Endothelial cell of umbilical vein (primary cell): ENCODE measurements at regions not wholly inside any gene's neighbourhood (a gene's known extent, or its start where the extent isn't known, plus 50 kb on each side); places are given as distances from the start of the nearest gene placed in this dataset.

Experiments
- BruUV-seq: library from RNA; stranded (reverse); fragments of 400-500 nt; replicated peaks from 2 replicates; lab custom pipeline; 2021; lab: Mats Ljungman, UMichigan
- CTCF ChIA-PET: fragments of 300-600, 350-600 bp; sonication (Branson Sonifier 250); formaldehyde crosslinking; loops from one replicate; lab custom pipeline; 2021; ENCODE audit warnings: antibody characterized with exemption, inconsistent platforms; lab: Charles Lee
- POLR2A ChIA-PET: fragments of 300-600, 350-600 bp; sonication (Branson Sonifier 250); formaldehyde crosslinking; loops from one replicate; lab custom pipeline; 2021; ENCODE audit warnings: antibody characterized with exemption, inconsistent platforms; lab: Charles Lee
- DNase-seq: peaks from one replicate; pipeline ENCODE4 v3.0.0-alpha.2; 2011; ENCODE audit warnings: low read depth, low spot score
- FAIRE-seq: peaks from 2 replicates; lab custom pipeline; 2011; peaks lifted over from hg19 to GRCh38; lab: Jason Lieb, UNC
- H2AFZ ChIP-seq: 2 replicates; pipeline ENCODE4 v1.6.0; 2012; ENCODE audit warnings: low read depth, low read length, control low read depth, inconsistent platforms
- H3K27ac ChIP-seq: 2 replicates; pipeline ENCODE4 v1.5.1; 2011; ENCODE audit warnings: low read depth, mild to moderate bottlenecking, control low read depth, low read length, moderate library complexity; ENCODE audit not compliant: insufficient read depth
- H3K27me3 ChIP-seq, 2 experiments: 2 replicates each; pipeline versions ENCODE4 v1.6.0 to v1.6.1; 2011; ENCODE audit warnings: low read length in 2 of 2, mixed read lengths in 1 of 2; ENCODE audit not compliant: control insufficient read depth in 2 of 2, insufficient read depth in 2 of 2
- H3K36me3 ChIP-seq, 2 experiments: 2 replicates in 1 of 2; 3 replicates in 1 of 2; pipeline ENCODE4 v1.5.1; 2011; ENCODE audit warnings: low read length in 2 of 2, mild to moderate bottlenecking in 1 of 2, moderate library complexity in 1 of 2; ENCODE audit not compliant: control insufficient read depth in 2 of 2, insufficient read depth in 2 of 2; ENCODE audit errors: extremely low read depth in 1 of 2
- H3K4me1 ChIP-seq: 3 replicates; pipeline ENCODE4 v1.5.1; 2011; ENCODE audit warnings: mild to moderate bottlenecking, low read length; ENCODE audit not compliant: control insufficient read depth, insufficient read depth; ENCODE audit errors: extremely low read depth
- H3K4me2 ChIP-seq: 2 replicates; pipeline ENCODE4 v1.6.1; 2011; ENCODE audit warnings: low read length, control low read depth, mixed read lengths; ENCODE audit not compliant: insufficient read depth
- H3K4me3 ChIP-seq, 3 experiments: fragments of 200-600 bp in 1 of 3; sonication (generic), shearing (Covaris generic) in 1 of 3; replicated peaks in 1 of 3; 2 replicates each; pipeline ENCODE4 v1.5.1; 2011 to 2016; ENCODE audit warnings: control low read depth in 3 of 3, low read length in 3 of 3, mild to moderate bottlenecking in 2 of 3, inconsistent platforms in 1 of 3, low read depth in 1 of 3, moderate library complexity in 1 of 3; ENCODE audit not compliant: insufficient read depth in 1 of 3
- H3K79me2 ChIP-seq: 2 replicates; pipeline ENCODE4 v1.6.0; 2012; ENCODE audit warnings: low read length, inconsistent platforms; ENCODE audit not compliant: control insufficient read depth, insufficient read depth
- H3K9ac ChIP-seq: replicated peaks from 2 replicates; pipeline ENCODE3; 2011; ENCODE audit warnings: low read length, control low read depth; ENCODE audit not compliant: insufficient read depth; ENCODE audit errors: extremely low read depth
- H3K9me1 ChIP-seq: replicated peaks from 3 replicates; pipeline ENCODE4 v1.6.0; 2011; ENCODE audit warnings: mild to moderate bottlenecking, low read length; ENCODE audit not compliant: control insufficient read depth, insufficient read depth; ENCODE audit errors: extremely low read depth
- H3K9me3 ChIP-seq: replicated peaks from 2 replicates; pipeline ENCODE4 v1.5.1; 2012; ENCODE audit warnings: low read length, inconsistent platforms; ENCODE audit not compliant: control insufficient read depth, insufficient read depth
- H4K20me1 ChIP-seq: replicated peaks from 2 replicates; pipeline ENCODE3; 2011; ENCODE audit warnings: mild to moderate bottlenecking, low read length; ENCODE audit not compliant: control insufficient read depth, insufficient read depth; ENCODE audit errors: extremely low read depth
- CTCF ChIP-seq, 2 donors: IDR thresholded peaks; 1 replicate in 1 of 2; 2 replicates in 1 of 2; pipeline ENCODE4 v1.5.1; 2011; ENCODE audit warnings: low read length in 2 of 2, mild to moderate bottlenecking in 2 of 2, moderate library complexity in 2 of 2, control low read depth in 1 of 2, inconsistent platforms in 1 of 2, low read depth in 1 of 2; ENCODE audit not compliant: insufficient read depth in 1 of 2; ENCODE audit errors: extremely low read depth in 1 of 2
- EZH2 ChIP-seq: IDR thresholded peaks from 2 replicates; pipeline ENCODE4 v1.6.1; 2012; ENCODE audit warnings: borderline replicate concordance, low read depth, mild to moderate bottlenecking, moderate library complexity, low read length, inconsistent platforms; ENCODE audit not compliant: severe bottlenecking
- FOS ChIP-seq: IDR thresholded peaks from 2 replicates; pipeline ENCODE4 v1.6.1; 2011; ENCODE audit warnings: mild to moderate bottlenecking, low read length, moderate library complexity, borderline replicate concordance; ENCODE audit not compliant: insufficient read depth
- GATA2 ChIP-seq: IDR thresholded peaks from 2 replicates; pipeline ENCODE4 v1.7.0; 2011; ENCODE audit warnings: low read depth, mild to moderate bottlenecking, moderate library complexity, mixed read lengths, low read length; ENCODE audit not compliant: insufficient read length, insufficient read depth
- JUN ChIP-seq: IDR thresholded peaks from 2 replicates; pipeline ENCODE4 v1.6.1; 2011; ENCODE audit warnings: borderline replicate concordance, low read depth; ENCODE audit not compliant: insufficient read length, insufficient read depth
- MAX ChIP-seq: IDR thresholded peaks from 2 replicates; pipeline ENCODE4 v1.6.1; 2011; ENCODE audit not compliant: insufficient read depth, insufficient read length
- MYC ChIP-seq: IDR thresholded peaks from one replicate; pipeline ENCODE4 v1.6.1; 2011; ENCODE audit warnings: mild to moderate bottlenecking, low read depth, low read length
- POLR2A ChIP-seq: IDR thresholded peaks from 2 replicates; pipeline ENCODE4 v1.6.1; 2012; ENCODE audit warnings: low read depth, mild to moderate bottlenecking, control low read depth, low read length
- POLR2AphosphoS5 ChIP-seq: IDR thresholded peaks from 2 replicates; pipeline ENCODE4 v1.6.1; 2012; ENCODE audit warnings: low read depth, mild to moderate bottlenecking, control low read depth, low read length, moderate library complexity; ENCODE audit not compliant: insufficient read depth
- dilution Hi-C: fragments of 300-500 bp; cut with MboI; formaldehyde crosslinking; loops from one replicate; pipeline ENCODE4 v1.15.0; 2019; ENCODE audit warnings: low sequenced_read_pairs; ENCODE audit not compliant: extremely low pct_ligation_motif_present
- intact Hi-C: fragments of 100-400 bp; cut with micrococcal nuclease; formaldehyde crosslinking; loops from one replicate; pipeline ENCODE4 v1.10.0; 2022

GRCh38 chr16:54589326-54589725 lies 302.7 kb upstream of the IRX3 start:
- BruUV-seq = no TSS peak
- ChIA-PET CTCF (no interaction called here), POLR2A (no interaction called here)
- Histone ChIP-seq H3K4me2 (no peak overlapping the region), H3K9me3 (no peaks in the 10 kb centered on the region), H3K27ac (no peak overlapping the region), H3K27me3 (no peaks in the 10 kb centered on the region), H3K79me2 (no peaks in the 10 kb centered on the region), H3K4me1 (no peaks in the 10 kb centered on the region), H3K4me3 (no peak overlapping the region), H3K9ac (no peak overlapping the region), H2AFZ (no peak overlapping the region), H3K9me1 (no peaks in the 10 kb centered on the region), H3K36me3 (no peaks in the 10 kb centered on the region), H4K20me1 (no peaks in the 10 kb centered on the region)
- no peak for TF ChIP-seq GATA2
- TF ChIP-seq MYC = no peak
- TF ChIP-seq EZH2 = no peak
- no peak for TF ChIP-seq CTCF (IDR thresholded peaks at IDR 0.05; ENCODE audit: extremely low read depth in 1 of 2, insufficient read depth in 1 of 2, low read depth in 1 of 2, low read length in 2 of 2)
- TF ChIP-seq FOS = no peak
- TF ChIP-seq POLR2A = no peak
- TF ChIP-seq MAX = no peak
- no peak for TF ChIP-seq JUN
- no peak for TF ChIP-seq POLR2AphosphoS5
- intact Hi-C loops = no loop called here
- DNase-seq (no peak), FAIRE-seq (no peak)
- dilution Hi-C loops = no loop called here
